ENCODE measurements at regions not wholly inside any gene's neighbourhood (a gene's known extent, or its start where the extent isn't known, plus 50 kb on each side); places are given as distances from the start of the nearest gene placed in this dataset.

- TF ChIP-seq PRDM2 (tag by site-specific recombination; IDR thresholded peaks at IDR 0.05; ENCODE audit: borderline replicate concordance) (no peak), ZIC2 (tag by site-specific recombination; IDR thresholded peaks at IDR 0.05) (no peak), SETDB1 (IDR thresholded peaks at IDR 0.05; ENCODE audit: insufficient read length, low read length) (no peak), HOXD13 (CRISPR knock-in tag; IDR thresholded peaks at IDR 0.05; ENCODE audit: borderline replicate concordance) (no peak), ZNF10 (tag by site-specific recombination; IDR thresholded peaks at IDR 0.05) (no peak), ZNF362 (tag by site-specific recombination; IDR thresholded peaks at IDR 0.05) (no peak)
Observed at GRCh38 chr3:197408177-197408957, 110.0 kb upstream of the DLG1 start (continued).

- H3K4me1 ChIP-seq (ENCODE audit: control insufficient read depth, insufficient read depth, low read length): no peaks in the 10 kb centered on the region
- H3K27ac ChIP-seq (ENCODE audit: extremely low read depth, low read depth, low read length): no peak overlapping the region
- ChIA-PET CTCF (interaction anchor here (0.6 kb wide), 1 partner anchor 556 kb away, joined by 3 read pairs; no protein-coding TSS in a partner anchor), POLR2A (no interaction called here)
- H3K4me3 ChIP-seq (ENCODE audit: low read depth, low read length): no peak overlapping the region
- H3K9me3 ChIP-seq (ENCODE audit: control insufficient read depth, insufficient read depth, low read depth, low read length): no peaks in the 10 kb centered on the region
- TF ChIP-seq ZNF677 (tag by site-specific recombination; IDR thresholded peaks at IDR 0.05) (no peak), SCRT1 (tag by site-specific recombination; IDR thresholded peaks at IDR 0.05; ENCODE audit: borderline replicate concordance) (no peak), ZNF660 (tag by site-specific recombination; IDR thresholded peaks at IDR 0.05) (no peak), TSHZ1 (tag by site-specific recombination; IDR thresholded peaks at IDR 0.05; ENCODE audit: borderline replicate concordance) (no peak), ZNF18 (tag by site-specific recombination; IDR thresholded peaks at IDR 0.05) (no peak)
- H3K36me3 ChIP-seq (ENCODE audit: control insufficient read depth in 2 of 2, insufficient read depth in 1 of 2, low read length in 2 of 2): no peaks in the 10 kb centered on the region
Observed at GRCh38 chr3:197407526-197407925, 109.1 kb upstream of the DLG1 start.
